GM21528 (cell line): ENCODE measurements at regions not wholly inside any gene's neighbourhood (a gene's known extent, or its start where the extent isn't known, plus 50 kb on each side); places are given as distances from the start of the nearest gene placed in this dataset.

Experiments
- ATAC-seq: cut with Tn5 transposase; IDR thresholded peaks from one replicate; pipeline ENCODE4 v1.9.1; 2021; ENCODE audit warnings: mild to moderate bottlenecking, moderate library complexity; ENCODE audit not compliant: unreplicated experiment, low FRiP score

GRCh38 chr2:186431306-186431705, 54.8 kb upstream of the ZC3H15 start:
- no peak for ATAC-seq

- ATAC-seq, result no peak
These were observed 53.0 kb upstream of the ZC3H15 start for GRCh38 chr2:186433040-186433439.

- ATAC-seq, result no peak
These were observed 52.2 kb upstream of the ZC3H15 start for GRCh38 chr2:186433777-186434432.
